ENCODE measurements at regions not wholly inside any gene's neighbourhood (a gene's known extent, or its start where the extent isn't known, plus 50 kb on each side); places are given as distances from the start of the nearest gene placed in this dataset.

DNA sequence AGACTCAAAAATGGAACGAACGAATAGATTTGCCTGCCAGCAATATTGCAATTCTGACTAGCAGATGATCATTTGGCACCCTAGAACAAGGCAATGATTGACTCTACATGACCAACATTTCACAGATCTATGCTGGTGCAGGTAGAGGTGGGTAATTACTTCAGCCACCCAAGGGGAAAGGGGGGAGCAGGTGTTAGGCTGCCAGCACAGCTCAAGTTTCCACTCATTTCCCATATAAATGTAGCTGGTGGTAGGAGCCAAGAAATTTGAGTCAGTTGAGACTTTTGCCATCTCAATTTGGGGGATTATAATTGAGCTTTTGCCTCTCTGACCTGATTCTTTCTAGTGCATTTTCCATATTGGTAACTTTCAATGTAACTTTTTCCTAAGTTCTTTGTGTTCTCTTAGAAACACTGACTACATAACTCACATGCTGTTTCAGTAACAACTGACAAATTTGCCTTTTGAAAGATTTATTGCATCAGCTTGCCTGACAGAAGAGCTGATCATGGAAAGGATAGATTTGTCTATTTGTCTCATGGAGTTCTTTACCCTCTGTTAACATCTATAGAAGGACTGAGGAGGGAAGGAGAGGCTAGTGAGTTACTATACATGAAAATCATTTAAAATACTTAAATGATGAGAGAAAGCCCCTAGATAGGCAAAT is 902.5 kb downstream of the ZPLD1 start:
- no peaks in the 10 kb centered on the region for H3K27me3 ChIP-seq (ENCODE audit: insufficient read depth, poor library complexity, severe bottlenecking)
- DNase-seq (ENCODE audit: low read depth in 1 of 2, low spot score in 1 of 2): no peak
- no peak for TF ChIP-seq POLR2AphosphoS5 (IDR thresholded peaks at IDR 0.05; ENCODE audit: low read depth)
- TF ChIP-seq, protein P1, sequence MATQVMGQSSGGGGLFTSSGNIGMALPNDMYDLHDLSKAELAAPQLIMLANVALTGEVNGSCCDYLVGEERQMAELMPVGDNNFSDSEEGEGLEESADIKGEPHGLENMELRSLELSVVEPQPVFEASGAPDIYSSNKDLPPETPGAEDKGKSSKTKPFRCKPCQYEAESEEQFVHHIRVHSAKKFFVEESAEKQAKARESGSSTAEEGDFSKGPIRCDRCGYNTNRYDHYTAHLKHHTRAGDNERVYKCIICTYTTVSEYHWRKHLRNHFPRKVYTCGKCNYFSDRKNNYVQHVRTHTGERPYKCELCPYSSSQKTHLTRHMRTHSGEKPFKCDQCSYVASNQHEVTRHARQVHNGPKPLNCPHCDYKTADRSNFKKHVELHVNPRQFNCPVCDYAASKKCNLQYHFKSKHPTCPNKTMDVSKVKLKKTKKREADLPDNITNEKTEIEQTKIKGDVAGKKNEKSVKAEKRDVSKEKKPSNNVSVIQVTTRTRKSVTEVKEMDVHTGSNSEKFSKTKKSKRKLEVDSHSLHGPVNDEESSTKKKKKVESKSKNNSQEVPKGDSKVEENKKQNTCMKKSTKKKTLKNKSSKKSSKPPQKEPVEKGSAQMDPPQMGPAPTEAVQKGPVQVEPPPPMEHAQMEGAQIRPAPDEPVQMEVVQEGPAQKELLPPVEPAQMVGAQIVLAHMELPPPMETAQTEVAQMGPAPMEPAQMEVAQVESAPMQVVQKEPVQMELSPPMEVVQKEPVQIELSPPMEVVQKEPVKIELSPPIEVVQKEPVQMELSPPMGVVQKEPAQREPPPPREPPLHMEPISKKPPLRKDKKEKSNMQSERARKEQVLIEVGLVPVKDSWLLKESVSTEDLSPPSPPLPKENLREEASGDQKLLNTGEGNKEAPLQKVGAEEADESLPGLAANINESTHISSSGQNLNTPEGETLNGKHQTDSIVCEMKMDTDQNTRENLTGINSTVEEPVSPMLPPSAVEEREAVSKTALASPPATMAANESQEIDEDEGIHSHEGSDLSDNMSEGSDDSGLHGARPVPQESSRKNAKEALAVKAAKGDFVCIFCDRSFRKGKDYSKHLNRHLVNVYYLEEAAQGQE (IDR thresholded peaks at IDR 0.05; ENCODE audit: insufficient replicate concordance, low read depth): no peak
- no peak overlapping the region for H3K27ac ChIP-seq (replicated peaks)
- H3K4me3 ChIP-seq (replicated peaks; ENCODE audit: insufficient read depth, low read length): no peak overlapping the region

DNA sequence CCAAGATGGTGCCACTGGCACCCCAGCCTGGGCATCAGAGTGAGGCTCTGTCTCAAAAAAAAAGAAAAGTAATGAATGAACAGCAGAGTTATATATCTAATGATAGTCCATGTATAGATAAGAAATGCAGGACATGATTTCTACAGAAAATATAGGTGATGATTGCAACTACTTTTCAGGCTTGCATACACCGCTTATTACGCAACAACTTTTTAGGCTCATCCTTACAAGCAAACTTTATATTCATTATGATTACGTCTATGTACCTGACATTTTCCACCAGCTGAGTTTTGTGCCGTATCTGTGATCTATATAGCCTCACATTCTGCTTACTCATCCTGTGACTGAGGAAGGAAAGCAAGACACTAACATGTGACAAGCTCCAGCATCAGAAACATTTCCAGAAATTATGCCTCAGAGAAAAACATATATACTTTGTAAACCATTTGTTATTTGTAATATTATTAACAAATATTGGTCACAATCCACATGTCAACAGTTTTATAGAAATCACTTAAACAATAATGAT is 906.3 kb downstream of the ZPLD1 start:
- TF ChIP-seq, protein P2, sequence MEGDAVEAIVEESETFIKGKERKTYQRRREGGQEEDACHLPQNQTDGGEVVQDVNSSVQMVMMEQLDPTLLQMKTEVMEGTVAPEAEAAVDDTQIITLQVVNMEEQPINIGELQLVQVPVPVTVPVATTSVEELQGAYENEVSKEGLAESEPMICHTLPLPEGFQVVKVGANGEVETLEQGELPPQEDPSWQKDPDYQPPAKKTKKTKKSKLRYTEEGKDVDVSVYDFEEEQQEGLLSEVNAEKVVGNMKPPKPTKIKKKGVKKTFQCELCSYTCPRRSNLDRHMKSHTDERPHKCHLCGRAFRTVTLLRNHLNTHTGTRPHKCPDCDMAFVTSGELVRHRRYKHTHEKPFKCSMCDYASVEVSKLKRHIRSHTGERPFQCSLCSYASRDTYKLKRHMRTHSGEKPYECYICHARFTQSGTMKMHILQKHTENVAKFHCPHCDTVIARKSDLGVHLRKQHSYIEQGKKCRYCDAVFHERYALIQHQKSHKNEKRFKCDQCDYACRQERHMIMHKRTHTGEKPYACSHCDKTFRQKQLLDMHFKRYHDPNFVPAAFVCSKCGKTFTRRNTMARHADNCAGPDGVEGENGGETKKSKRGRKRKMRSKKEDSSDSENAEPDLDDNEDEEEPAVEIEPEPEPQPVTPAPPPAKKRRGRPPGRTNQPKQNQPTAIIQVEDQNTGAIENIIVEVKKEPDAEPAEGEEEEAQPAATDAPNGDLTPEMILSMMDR (IDR thresholded peaks at IDR 0.05; ENCODE audit: insufficient read depth, low read length): no peak
- TF ChIP-seq GABPA (IDR thresholded peaks at IDR 0.05; ENCODE audit: low read depth): no peak
- no peak for DNase-seq (ENCODE audit: low read depth in 1 of 2, low spot score in 1 of 2)

DNA sequence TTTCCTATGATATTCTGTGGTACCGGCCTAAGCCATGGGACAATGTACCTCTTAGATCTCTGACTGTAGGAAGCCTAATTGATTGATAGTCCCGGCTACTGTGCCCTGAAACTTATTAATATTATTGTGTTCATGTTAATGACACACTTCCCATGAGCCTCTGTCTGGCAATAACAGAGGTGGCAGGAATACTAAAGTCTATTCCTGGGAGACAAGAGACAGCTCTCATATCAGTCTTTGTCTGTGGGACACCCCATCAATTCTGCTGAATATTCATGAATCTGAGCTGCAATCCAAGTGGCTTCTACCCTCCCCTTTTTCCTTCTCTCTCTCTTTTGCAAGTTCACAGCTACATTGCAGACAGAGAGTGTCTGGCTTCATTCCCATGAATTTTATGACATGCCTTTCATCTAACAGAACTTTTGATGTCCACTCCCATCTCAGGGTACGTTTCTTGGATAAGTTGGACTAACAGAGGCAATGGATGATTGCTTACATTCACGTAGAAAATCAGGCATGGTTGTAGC is 907.5 kb downstream of the ZPLD1 start:
- Histone ChIP-seq H3K4me3 (replicated peaks; ENCODE audit: insufficient read depth, low read length) (no peak overlapping the region), H3K27ac (replicated peaks) (no peak overlapping the region), H3K27me3 (ENCODE audit: insufficient read depth, poor library complexity, severe bottlenecking) (no peaks in the 10 kb centered on the region)
- TF ChIP-seq SPI1 (IDR thresholded peaks at IDR 0.05; ENCODE audit: borderline replicate concordance, low read depth): no peak
- TF ChIP-seq, protein P2 (IDR thresholded peaks at IDR 0.05; ENCODE audit: insufficient read depth, low read length): no peak
- no peak for TF ChIP-seq POLR2AphosphoS5 (IDR thresholded peaks at IDR 0.05; ENCODE audit: low read depth)
- TF ChIP-seq, protein P1 (IDR thresholded peaks at IDR 0.05; ENCODE audit: insufficient replicate concordance, low read depth): no peak
- no peak for TF ChIP-seq GABPA (IDR thresholded peaks at IDR 0.05; ENCODE audit: low read depth)
- DNase-seq (ENCODE audit: low read depth in 1 of 2, low spot score in 1 of 2): no peak

More for the DNA sequence above, 906.3 kb downstream of the ZPLD1 start:
- Histone ChIP-seq H3K27ac (replicated peaks) (no peak overlapping the region), H3K4me3 (replicated peaks; ENCODE audit: insufficient read depth, low read length) (no peak overlapping the region), H3K27me3 (ENCODE audit: insufficient read depth, poor library complexity, severe bottlenecking) (no peaks in the 10 kb centered on the region)

DNA sequence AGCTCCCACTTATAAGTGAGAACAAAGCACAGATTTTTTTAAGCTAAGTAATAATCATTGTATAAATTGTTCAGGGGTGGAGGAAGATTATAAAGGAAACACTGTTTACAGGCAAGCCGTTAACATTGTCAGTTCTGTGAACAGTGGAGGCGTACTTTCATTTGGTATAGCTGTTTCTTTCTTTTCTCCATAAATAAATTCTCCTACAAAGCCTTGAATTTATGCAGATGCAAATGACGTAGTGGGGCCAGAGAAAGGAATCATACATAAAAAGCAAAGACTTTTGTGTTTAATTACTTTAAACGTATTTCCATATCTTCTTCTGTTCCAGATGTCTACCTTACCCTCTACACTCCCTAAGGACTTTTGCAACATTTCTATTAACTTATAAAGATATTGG is 914.9 kb downstream of the ZPLD1 start:
- TF ChIP-seq, protein P1 (IDR thresholded peaks at IDR 0.05; ENCODE audit: insufficient replicate concordance, low read depth): no peak
- TF ChIP-seq SPI1 (IDR thresholded peaks at IDR 0.05; ENCODE audit: borderline replicate concordance, low read depth): no peak
- no peak for TF ChIP-seq POLR2AphosphoS5 (IDR thresholded peaks at IDR 0.05; ENCODE audit: low read depth)
- no peak for TF ChIP-seq GABPA (IDR thresholded peaks at IDR 0.05; ENCODE audit: low read depth)
- TF ChIP-seq, protein P2 (IDR thresholded peaks at IDR 0.05; ENCODE audit: insufficient read depth, low read length): no peak
- Histone ChIP-seq H3K27me3 (ENCODE audit: insufficient read depth, poor library complexity, severe bottlenecking) (no peaks in the 10 kb centered on the region), H3K4me3 (replicated peaks; ENCODE audit: insufficient read depth, low read length) (no peak overlapping the region), H3K27ac (replicated peaks) (no peak overlapping the region)
- no peak for DNase-seq (ENCODE audit: low read depth in 1 of 2, low spot score in 1 of 2)

All from HL-60 (cell line).